ENCODE measurements at regions not wholly inside any gene's neighbourhood (a gene's known extent, or its start where the extent isn't known, plus 50 kb on each side); places are given as distances from the start of the nearest gene placed in this dataset.
A peak's percentile ranks its signal among the peaks of the same experiment; 100 is the strongest.

- DNase-seq (ENCODE audit: low spot score) (no peak), ATAC-seq (peak; percentile 26; the same call in 2 of the 3 replicates)
- H3K4me3 ChIP-seq, result no peak overlapping the region
- Mint-ChIP-seq H3K9me3 (peaks cover 3% of the 10 kb centered on the region; the same call in 2 of the 3 replicates), H3K4me1 (peaks cover 26% of the 10 kb centered on the region), H3K4me3 (no peak overlapping the region), H3K27ac (no peak overlapping the region), H3K27me3 (ENCODE audit: insufficient read depth, low read depth, poor library complexity) (peaks cover 2% of the 10 kb centered on the region), H3K36me3 (ENCODE audit: low read depth) (no peaks in the 10 kb centered on the region)
- H4K20me1 ChIP-seq (replicated peaks; ENCODE audit: insufficient read depth), result no peaks in the 10 kb centered on the region
- H3K9me2 ChIP-seq (ENCODE audit: insufficient read depth), result no peaks in the 10 kb centered on the region
- H3K4me2 ChIP-seq, result no peak overlapping the region
- TF ChIP-seq JUNB (IDR thresholded peaks at IDR 0.05; ENCODE audit: unreplicated experiment), result no peak
- no peak for TF ChIP-seq CREB1 (CRISPR knock-in tag; IDR thresholded peaks at IDR 0.05; ENCODE audit: low read depth)
- no peak for TF ChIP-seq STAT1 (IDR thresholded peaks at IDR 0.05; ENCODE audit: unreplicated experiment)
- no peak for TF ChIP-seq ZNF462 (CRISPR knock-in tag; IDR thresholded peaks at IDR 0.05)
- no peak for TF ChIP-seq ZNF331 (CRISPR knock-in tag; IDR thresholded peaks at IDR 0.05; ENCODE audit: low read depth)
- no peak for TF ChIP-seq ZNF114 (CRISPR knock-in tag; IDR thresholded peaks at IDR 0.05)
- no peak for TF ChIP-seq EZH2 (IDR thresholded peaks at IDR 0.05; ENCODE audit: low read depth, unreplicated experiment)
- TF ChIP-seq POLR2AphosphoS5 (IDR thresholded peaks at IDR 0.05; ENCODE audit: low read depth), result no peak
- no peaks in the 10 kb centered on the region for H3K27me3 ChIP-seq (ENCODE audit: insufficient read depth)
- H3K79me2 ChIP-seq (replicated peaks; ENCODE audit: insufficient read depth), result no peaks in the 10 kb centered on the region
- H3K27ac ChIP-seq (ENCODE audit: low read depth), result no peak overlapping the region
- peaks cover 18% of the 10 kb centered on the region for H3K4me1 ChIP-seq (ENCODE audit: insufficient read depth)
- no peaks in the 10 kb centered on the region for H3K36me3 ChIP-seq (ENCODE audit: insufficient read depth)
- H2AFZ ChIP-seq, result peak overlapping the region; percentile 50
- no peaks in the 10 kb centered on the region; the same call in 1 of the 2 replicates for H3F3A ChIP-seq (replicated peaks; ENCODE audit: low read depth)
These were observed 73.2 kb upstream of the BICD1 start for GRCh38 chr12:32033406-32033805.
